GM12891 (cell line): ENCODE measurements at regions not wholly inside any gene's neighbourhood (a gene's known extent, or its start where the extent isn't known, plus 50 kb on each side); places are given as distances from the start of the nearest gene placed in this dataset.
A peak's percentile ranks its signal among the peaks of the same experiment; 100 is the strongest.

Experiments used
- PAX5 ChIP-seq: IDR thresholded peaks from 2 replicates; pipeline ENCODE4 v1.6.1; 2011; ENCODE audit warnings: low read length, moderate library complexity, mild to moderate bottlenecking; ENCODE audit not compliant: insufficient read depth, severe bottlenecking
- POLR2A ChIP-seq: IDR thresholded peaks from 2 replicates; pipeline ENCODE4 v1.6.1; 2011; ENCODE audit warnings: low read depth, low read length, control low read depth
- POLR2AphosphoS5 ChIP-seq: IDR thresholded peaks from 2 replicates; pipeline ENCODE4 v1.6.1; 2011; ENCODE audit warnings: low read depth, low read length, control low read depth
- POU2F2 ChIP-seq: IDR thresholded peaks from 2 replicates; pipeline ENCODE4 v1.6.1; 2011; ENCODE audit warnings: low read depth, mild to moderate bottlenecking, control low read depth, low read length, moderate library complexity
- SPI1 ChIP-seq: IDR thresholded peaks from 2 replicates; pipeline ENCODE4 v1.6.1; 2011; ENCODE audit warnings: low read depth, low read length, control low read depth
- TAF1 ChIP-seq: IDR thresholded peaks from 2 replicates; pipeline ENCODE4 v1.6.1; 2011; ENCODE audit warnings: low read depth, low read length, control low read depth

DNA sequence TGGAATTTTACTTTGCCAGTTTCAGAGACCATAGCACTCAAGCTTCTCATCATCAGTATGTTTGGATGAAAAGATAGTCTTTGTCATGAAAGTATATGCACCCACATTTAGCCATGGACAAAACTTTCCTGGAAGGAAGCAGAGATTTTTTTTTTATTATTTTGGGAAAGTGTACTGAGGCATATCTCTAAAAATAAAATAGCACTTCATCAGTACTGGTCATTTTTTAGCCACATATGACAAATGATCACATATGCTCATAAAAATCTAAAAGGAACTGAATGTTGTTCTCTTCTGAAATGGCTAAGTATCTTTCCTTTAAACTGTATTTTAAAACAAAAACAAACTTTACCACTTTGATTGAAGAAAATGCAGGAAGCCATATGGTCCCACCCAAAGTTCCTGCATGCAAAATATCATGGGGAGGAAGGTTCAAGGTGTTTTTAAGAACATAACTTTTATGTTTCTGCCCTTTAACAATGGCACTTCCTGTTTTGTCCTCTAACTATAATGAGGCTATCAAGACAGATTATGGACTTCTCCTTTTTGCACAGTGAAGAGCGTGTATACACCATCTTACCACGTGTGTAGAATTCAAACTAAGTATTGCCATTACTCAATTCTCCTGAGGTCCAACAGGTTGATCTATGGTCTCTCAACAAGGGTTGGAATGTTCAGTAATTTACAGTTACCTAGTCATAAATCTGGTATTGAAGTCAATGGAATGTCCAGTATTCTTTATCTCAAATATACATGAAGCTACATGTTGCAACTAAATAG, 77.1 kb upstream of the SLC39A10 start:
- TF ChIP-seq PAX5 (no peak), TAF1 (no peak), POLR2A (no peak), POLR2AphosphoS5 (no peak), SPI1 (peak; percentile 93), POU2F2 (no peak)
